Putamen (tissue), 1 donor: ENCODE measurements at regions not wholly inside any gene's neighbourhood (a gene's known extent, or its start where the extent isn't known, plus 50 kb on each side); places are given as distances from the start of the nearest gene placed in this dataset.

ENCODE experiments used
- DNase-seq: peaks from one replicate; pipeline ENCODE4 v3.0.0-alpha.2; 2016; ENCODE audit warnings: low spot score

DNA sequence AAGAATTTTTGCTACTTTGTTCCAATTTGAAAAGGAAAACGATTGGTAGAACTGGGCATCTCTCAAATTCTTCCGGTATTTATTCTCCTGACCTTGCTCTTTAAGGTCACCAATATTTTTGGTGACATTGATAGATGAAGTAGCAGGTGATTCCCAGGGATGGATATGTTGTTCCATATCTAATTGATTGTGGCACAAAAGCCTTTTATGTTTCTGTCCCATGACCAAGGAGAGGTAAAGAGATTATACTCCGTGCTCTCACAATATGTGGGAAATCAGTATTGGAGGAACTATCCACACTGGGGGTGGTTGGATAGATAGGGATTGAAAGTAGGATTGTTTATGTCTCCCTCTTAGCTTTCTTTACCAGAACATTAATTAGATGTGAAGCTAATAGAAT, 61.7 kb upstream of the LRIG3 start:
- DNase-seq: no peak

DNA sequence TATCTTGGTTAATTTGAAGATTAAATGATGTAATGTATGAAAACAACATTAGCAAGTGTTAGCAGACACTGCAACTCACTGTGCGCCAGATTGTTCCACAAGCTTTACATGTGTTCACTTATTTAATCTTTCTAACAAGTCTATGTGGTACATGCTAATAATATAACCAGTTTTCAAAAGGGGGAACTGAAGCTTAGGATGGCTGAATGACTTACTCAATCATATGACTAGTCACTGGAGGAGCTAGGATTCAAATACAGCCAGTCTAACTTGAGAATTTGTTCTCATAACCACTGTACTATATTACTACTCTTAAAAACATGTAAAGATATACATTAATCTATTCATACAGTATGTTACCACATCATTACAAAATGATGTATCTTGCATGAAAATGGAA, 60.5 kb upstream of the LRIG3 start:
- no peak for DNase-seq

DNA sequence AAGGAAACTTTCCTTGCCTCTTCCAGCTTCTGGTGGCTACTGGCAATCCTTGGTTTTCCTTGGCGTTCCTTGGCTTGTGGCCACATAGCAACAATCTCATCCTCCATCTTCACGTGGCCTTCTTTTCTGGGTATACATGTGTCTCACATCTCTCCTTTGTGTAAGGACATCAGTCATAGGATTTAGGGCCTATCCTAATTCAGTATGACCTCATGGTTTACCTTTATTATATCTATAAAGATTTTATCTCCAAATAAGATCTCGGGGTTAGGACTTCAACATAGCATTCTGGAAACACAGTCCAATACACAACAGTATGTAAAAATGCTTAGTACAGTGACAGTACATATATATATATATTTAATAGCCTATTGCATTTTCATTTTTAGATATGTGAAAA, 58.4 kb upstream of the LRIG3 start:
- no peak for DNase-seq

DNA sequence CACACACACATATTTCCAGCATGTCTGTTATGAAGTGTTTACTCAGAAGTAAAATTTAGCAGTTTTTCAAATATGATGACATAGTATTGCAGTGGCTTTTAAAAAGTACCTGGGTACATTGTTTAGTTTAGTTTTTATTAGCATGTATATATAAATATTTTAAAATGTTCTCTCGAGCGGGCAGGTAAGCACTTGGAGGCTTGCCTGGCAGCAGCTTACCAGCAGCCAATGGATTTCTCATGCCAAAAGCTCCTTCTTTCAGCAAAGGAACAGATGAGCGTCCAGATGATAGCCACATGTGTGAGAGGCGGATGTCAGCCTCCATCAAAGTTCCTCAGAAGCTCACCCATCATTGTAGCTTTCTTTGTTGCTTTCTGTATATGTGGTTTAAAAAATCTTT, 57.2 kb upstream of the LRIG3 start:
- DNase-seq: no peak

DNA sequence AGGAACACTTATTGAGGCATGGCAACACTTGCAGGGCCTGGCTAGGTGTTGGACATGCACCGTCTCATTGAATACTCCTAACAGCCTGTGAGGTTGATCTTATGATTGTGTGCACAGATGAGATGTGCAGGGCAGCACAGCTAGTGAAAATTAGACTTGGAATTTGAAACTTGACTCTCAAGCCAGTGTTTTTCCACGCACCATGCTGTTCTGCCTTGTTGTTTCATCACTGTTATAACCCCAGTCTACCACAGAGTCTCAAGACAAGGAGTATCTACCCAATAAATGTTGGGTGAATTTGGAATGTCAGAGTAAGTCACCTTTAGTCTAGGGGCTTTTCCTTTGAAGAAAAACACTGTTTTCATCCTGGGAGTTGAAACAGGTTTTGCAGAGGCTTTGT, 55.8 kb upstream of the LRIG3 start:
- no peak for DNase-seq
